HG03575 (cell line): ENCODE measurements at regions not wholly inside any gene's neighbourhood (a gene's known extent, or its start where the extent isn't known, plus 50 kb on each side); places are given as distances from the start of the nearest gene placed in this dataset.
A peak's percentile ranks its signal among the peaks of the same experiment; 100 is the strongest.
"Not testable (repeated sequence)": the region's sequence is repeated elsewhere in the genome, so short reads cannot be mapped to it uniquely, and the experiment has no call there.

Source experiments
- ATAC-seq: cut with Tn5 transposase; IDR thresholded peaks from one replicate; pipeline ENCODE4 v1.9.1; 2021; ENCODE audit not compliant: unreplicated experiment, insufficient number of reproducible peaks, low FRiP score; ENCODE audit errors: extremely low read depth

GRCh38 chr18:67179726-67180125 lies 336.8 kb downstream of the DSEL start:
- ATAC-seq: no peak

- no peak for ATAC-seq
These were observed 356.9 kb downstream of the DSEL start for GRCh38 chr18:67159662-67160061.

GRCh38 chr18:67154979-67155378 lies 361.5 kb downstream of the DSEL start:
- no peak for ATAC-seq

- no peak for ATAC-seq
These were observed 365.2 kb downstream of the DSEL start for GRCh38 chr18:67151366-67151765.

- ATAC-seq: no peak
These were observed 370.8 kb downstream of the DSEL start for GRCh38 chr18:67145586-67146292.

GRCh38 chr18:67144329-67144728 lies 372.2 kb downstream of the DSEL start:
- ATAC-seq: no peak

- no peak for ATAC-seq
These were observed 373.5 kb downstream of the DSEL start for GRCh38 chr18:67143028-67143427.

GRCh38 chr18:67142604-67143003 lies 373.9 kb downstream of the DSEL start:
- no peak for ATAC-seq

- ATAC-seq: no peak
These were observed 376.0 kb downstream of the DSEL start for GRCh38 chr18:67140495-67140894.

- ATAC-seq: no peak
These were observed 376.6 kb downstream of the DSEL start for GRCh38 chr18:67139899-67140298.

GRCh38 chr18:67135981-67136380 lies 380.5 kb downstream of the DSEL start:
- no peak for ATAC-seq

GRCh38 chr18:67134911-67135310 lies 381.6 kb downstream of the DSEL start:
- ATAC-seq: no peak

GRCh38 chr18:67133669-67134068 lies 382.9 kb downstream of the DSEL start:
- no peak for ATAC-seq

- ATAC-seq: no peak
These were observed 383.6 kb downstream of the DSEL start for GRCh38 chr18:67132919-67133318.

- ATAC-seq: no peak
These were observed 385.0 kb downstream of the DSEL start for GRCh38 chr18:67131498-67131897.

GRCh38 chr18:67126751-67127150 lies 389.8 kb downstream of the DSEL start:
- ATAC-seq: not testable (repeated sequence)

- ATAC-seq: no peak
These were observed 392.6 kb downstream of the DSEL start for GRCh38 chr18:67123901-67124300.

- no peak for ATAC-seq
These were observed 398.7 kb downstream of the DSEL start for GRCh38 chr18:67117804-67118203.

- ATAC-seq: no peak
These were observed 407.0 kb downstream of the DSEL start for GRCh38 chr18:67109535-67109934.

GRCh38 chr18:67108894-67109293 lies 407.6 kb downstream of the DSEL start:
- ATAC-seq: no peak

GRCh38 chr18:67104700-67105284 lies 411.7 kb downstream of the DSEL start:
- peak; percentile 79 for ATAC-seq
